Ecto neural progenitor cell (in vitro differentiated cells): ENCODE measurements at regions not wholly inside any gene's neighbourhood (a gene's known extent, or its start where the extent isn't known, plus 50 kb on each side); places are given as distances from the start of the nearest gene placed in this dataset.
"Not testable (repeated sequence)": the region's sequence is repeated elsewhere in the genome, so short reads cannot be mapped to it uniquely, and the experiment has no call there.

Experiments used
- DNase-seq: peaks from one replicate; pipeline ENCODE4 v3.0.0-alpha.2; 2018; ENCODE audit warnings: low spot score

DNA sequence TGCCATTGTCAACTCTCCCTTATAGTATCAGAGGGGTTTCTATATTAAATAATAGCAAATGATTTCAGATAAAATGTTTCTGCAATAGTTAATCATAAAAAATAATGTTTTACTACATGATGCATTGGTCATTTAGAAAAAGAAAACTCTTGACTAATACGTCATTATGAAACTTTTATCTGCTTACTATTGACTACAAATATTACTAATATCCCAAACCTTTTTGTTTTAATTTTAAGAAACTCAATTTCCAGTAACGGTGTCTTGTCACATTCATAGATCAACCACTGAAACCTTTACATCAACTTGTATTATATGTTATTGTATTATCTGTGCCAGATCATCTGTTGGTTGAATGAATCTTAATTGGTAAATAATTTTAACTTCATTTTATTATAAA, 482.9 kb upstream of the SLC35B3 start:
- no peak for DNase-seq

- DNase-seq: no peak
Measured at GRCh38 chr6:8914700-8915099, 479.4 kb upstream of the SLC35B3 start.

DNA sequence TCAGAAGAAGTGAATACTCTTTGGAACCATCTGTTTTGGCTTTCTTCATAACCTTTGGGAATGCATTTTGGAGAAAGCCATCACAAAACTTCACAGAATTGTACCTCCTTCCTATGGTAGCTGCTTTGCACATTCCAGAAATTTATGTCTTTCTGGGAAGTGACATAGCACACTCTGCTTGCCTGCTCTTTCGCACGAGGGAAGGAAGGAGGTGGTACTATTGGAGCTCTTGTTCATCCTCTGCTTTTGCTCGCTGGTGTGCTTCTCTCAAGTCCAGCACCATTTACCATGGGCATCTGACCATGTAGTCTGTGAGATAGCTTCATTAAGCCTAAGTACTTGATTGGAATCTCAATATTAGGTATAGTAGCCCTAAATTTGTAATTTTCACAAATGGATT, 473.3 kb upstream of the SLC35B3 start:
- no peak for DNase-seq

DNA sequence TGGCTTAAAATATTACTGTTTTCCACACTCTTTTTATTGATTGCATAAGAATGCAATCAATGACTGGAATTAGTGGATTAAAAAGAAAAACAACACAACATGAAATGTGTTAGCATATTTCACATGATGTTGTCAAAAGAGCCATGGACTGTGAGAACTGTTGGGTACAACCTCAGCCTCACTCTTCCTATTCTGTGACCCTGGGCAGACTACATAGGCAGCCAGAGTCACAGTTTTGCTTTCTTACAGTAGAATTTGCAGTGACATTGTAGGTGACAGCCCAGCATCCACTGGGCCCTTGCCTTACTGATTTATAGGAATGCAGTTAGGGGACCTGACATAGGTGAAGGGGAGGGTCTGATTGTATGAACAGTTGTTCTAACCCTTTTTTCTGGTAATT, 471.4 kb upstream of the SLC35B3 start:
- no peak for DNase-seq

DNA sequence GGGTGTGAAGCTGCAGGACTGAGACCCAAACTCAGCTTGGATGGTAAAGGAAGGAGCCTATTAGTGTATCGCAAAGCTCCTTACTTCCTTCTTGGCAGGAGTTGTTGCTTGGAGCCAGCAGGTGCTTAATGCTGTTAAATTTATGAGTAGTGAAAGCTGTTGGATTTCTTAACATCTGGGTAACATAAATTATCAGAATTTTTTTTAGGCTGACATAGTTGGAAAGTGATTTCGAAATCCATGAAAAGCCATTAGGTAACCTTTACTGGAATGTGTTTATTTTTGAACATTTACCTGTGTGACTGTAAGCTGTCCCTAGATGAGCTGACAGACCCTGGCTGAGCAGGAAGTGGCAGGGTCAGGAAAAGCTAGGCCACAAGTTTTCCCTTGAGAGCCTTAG, 470.4 kb upstream of the SLC35B3 start:
- no peak for DNase-seq

- DNase-seq: no peak
Measured at GRCh38 chr6:8904754-8905153, 469.4 kb upstream of the SLC35B3 start.

DNA sequence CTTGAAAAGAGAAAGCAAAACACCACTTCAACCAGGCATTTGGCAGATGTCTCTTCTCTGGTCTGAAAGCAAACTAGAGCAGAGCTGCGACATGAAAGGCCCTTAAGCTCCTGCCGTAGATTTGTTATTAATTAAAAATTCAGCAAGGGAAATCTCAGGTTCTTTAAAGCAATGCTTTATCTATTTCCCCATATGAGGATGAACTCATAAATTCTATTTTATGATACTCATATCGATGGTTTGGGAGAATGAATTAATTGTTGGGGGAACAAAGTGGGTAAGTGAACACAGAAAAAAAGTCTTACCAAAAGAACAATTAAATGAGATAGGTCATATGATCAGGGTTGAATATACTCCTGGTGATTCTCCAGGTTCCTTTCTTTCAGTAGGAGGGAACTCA, 464.7 kb upstream of the SLC35B3 start:
- DNase-seq: no peak

- no peak for DNase-seq
Measured at GRCh38 chr6:8889514-8889913, 454.2 kb upstream of the SLC35B3 start.

- DNase-seq: no peak
Measured at GRCh38 chr6:8888468-8888867, 453.1 kb upstream of the SLC35B3 start.

- DNase-seq: no peak
Measured at GRCh38 chr6:8881663-8882062, 446.3 kb upstream of the SLC35B3 start.

- no peak for DNase-seq
Measured at GRCh38 chr6:8879334-8879733, 444.0 kb upstream of the SLC35B3 start.

GRCh38 chr6:8875986-8876385, 440.6 kb upstream of the SLC35B3 start:
- DNase-seq: no peak

DNA sequence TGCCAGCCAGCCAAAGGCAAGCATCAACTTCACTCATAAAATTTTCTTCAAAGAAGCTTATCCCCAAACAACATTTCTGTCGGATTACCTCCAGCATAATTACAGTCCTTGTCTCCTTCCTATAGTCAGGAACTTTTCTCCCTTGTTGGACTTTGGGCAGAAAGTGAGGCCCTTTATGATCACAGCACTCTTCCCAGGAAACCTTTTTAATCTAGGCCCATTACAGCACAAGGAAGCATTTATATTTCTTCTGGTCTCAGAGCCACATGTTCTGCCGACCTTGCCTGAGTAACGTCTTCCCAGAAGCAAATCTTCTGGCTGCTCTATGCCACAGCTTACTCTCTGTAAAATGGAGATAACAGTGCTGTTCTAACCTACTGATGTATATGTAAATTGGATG, 437.2 kb upstream of the SLC35B3 start:
- DNase-seq: no peak

- no peak for DNase-seq
Measured at GRCh38 chr6:8865451-8865850, 430.1 kb upstream of the SLC35B3 start.

GRCh38 chr6:8860671-8861070, 425.3 kb upstream of the SLC35B3 start:
- DNase-seq: no peak

- DNase-seq: no peak
Measured at GRCh38 chr6:8859501-8859900, 424.2 kb upstream of the SLC35B3 start.

DNA sequence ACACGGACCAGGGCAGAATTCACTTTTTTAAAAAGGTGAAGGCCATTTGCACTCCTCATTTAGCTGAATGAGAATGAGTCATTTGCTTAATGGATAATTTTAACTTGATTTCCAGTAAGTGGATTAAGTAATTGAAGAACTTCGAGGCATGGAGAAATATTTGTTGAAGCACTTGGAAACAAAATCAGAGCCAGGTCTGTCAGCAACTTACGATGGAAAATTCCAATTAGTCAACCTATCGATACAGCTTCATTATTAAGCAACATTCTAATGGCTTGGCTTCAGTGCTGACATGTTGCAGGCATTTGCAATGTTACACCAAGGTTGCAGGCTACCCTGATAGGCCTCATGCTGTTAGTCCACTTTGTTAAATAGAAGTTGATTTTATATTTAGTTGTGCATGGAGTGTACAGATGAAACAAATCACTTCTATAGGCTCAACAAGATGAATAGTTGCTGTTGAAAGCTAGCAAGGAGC, 423.5 kb upstream of the SLC35B3 start:
- no peak for DNase-seq

GRCh38 chr6:8857160-8857559, 421.8 kb upstream of the SLC35B3 start:
- no peak for DNase-seq

GRCh38 chr6:8855411-8855810, 420.1 kb upstream of the SLC35B3 start:
- DNase-seq: no peak

DNA sequence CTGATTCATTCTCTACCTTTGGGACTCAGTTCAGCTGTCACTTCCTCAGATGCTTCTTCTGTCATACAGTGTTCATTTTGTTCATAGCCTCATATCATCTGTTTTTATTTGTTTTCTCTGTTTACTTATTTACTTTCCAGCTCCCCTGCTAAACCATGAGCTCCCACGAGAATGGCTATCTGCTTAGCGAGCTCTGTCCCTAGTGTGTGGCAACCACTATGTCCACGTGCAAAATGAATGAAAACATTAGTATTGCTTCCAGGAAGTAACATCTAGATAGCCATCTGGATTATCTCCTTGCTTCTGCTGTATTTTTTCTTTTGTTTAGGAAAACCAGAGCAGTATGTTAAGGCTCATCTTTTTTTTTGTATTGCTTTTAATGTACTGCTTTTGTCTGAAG, 417.0 kb upstream of the SLC35B3 start:
- no peak for DNase-seq

DNA sequence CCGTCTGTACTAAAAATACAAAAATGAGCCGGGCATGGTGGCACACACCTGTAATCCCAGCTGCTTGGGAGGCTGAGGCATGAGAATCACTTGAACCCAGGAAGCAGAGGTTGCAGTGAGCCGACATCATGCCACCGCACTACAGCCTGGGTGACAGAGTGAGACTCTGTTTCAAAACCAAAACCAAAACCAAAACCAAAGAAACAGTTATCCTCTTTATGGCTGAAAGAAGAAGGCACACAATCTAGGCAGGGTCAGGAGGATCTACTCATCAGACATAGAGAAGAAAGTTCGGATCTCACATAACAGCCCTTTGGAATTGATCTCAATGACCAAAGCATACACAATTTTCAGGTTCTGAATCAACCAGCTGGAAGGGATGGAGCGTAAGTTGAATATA, 411.3 kb upstream of the SLC35B3 start:
- DNase-seq: not testable (repeated sequence)

- DNase-seq: no peak
Measured at GRCh38 chr6:8845690-8846089, 410.3 kb upstream of the SLC35B3 start.

GRCh38 chr6:8844968-8845367, 409.6 kb upstream of the SLC35B3 start:
- DNase-seq: no peak

- no peak for DNase-seq
Measured at GRCh38 chr6:8839626-8840025, 404.3 kb upstream of the SLC35B3 start.

GRCh38 chr6:8837343-8837742, 402.0 kb upstream of the SLC35B3 start:
- DNase-seq: no peak
